HL-60 (cell line): ENCODE measurements at regions not wholly inside any gene's neighbourhood (a gene's known extent, or its start where the extent isn't known, plus 50 kb on each side); places are given as distances from the start of the nearest gene placed in this dataset.

ENCODE experiments used
- DNase-seq, 2 experiments: peaks; one replicate each; pipeline ENCODE4 v3.0.0-alpha.2; 2010 to 2020; ENCODE audit warnings: low read depth in 1 of 2, low spot score in 1 of 2
- H3K27ac ChIP-seq: fragments of 250-450 bp; sonication (Bioruptor Pico); replicated peaks from 2 replicates; pipeline ENCODE4 v1.5.1; 2020; ENCODE audit warnings: mild to moderate bottlenecking, moderate library complexity
- H3K27me3 ChIP-seq: fragments of 250-450 bp; sonication (Bioruptor Pico); 2 replicates; pipeline ENCODE4 v1.5.1; 2021; ENCODE audit warnings: mild to moderate bottlenecking, moderate library complexity; ENCODE audit not compliant: insufficient read depth, poor library complexity, severe bottlenecking
- H3K4me3 ChIP-seq: replicated peaks from 2 replicates; pipeline ENCODE4 v1.5.1; 2011; ENCODE audit warnings: mild to moderate bottlenecking, control low read depth, low read length; ENCODE audit not compliant: insufficient read depth
- CTCF ChIP-seq: IDR thresholded peaks from one replicate; pipeline ENCODE4 v1.5.1; 2011; ENCODE audit warnings: low read length, control low read depth, inconsistent platforms; ENCODE audit not compliant: insufficient read depth
- GABPA ChIP-seq: IDR thresholded peaks from 2 replicates; pipeline ENCODE4 v1.6.1; 2012; ENCODE audit warnings: low read depth
- POLR2AphosphoS5 ChIP-seq: IDR thresholded peaks from 2 replicates; pipeline ENCODE4 v1.6.1; 2012; ENCODE audit warnings: low read depth
- SPI1 ChIP-seq: IDR thresholded peaks from 2 replicates; pipeline ENCODE4 v1.6.1; 2012; ENCODE audit warnings: low read depth, mild to moderate bottlenecking, borderline replicate concordance
- TF ChIP-seq, protein P1 (sequence below): IDR thresholded peaks from 2 replicates; pipeline ENCODE4 v1.6.1; 2012; ENCODE audit warnings: low read depth; ENCODE audit not compliant: insufficient replicate concordance

GRCh38 chr5:33212900-33213299 lies 227.9 kb upstream of the TARS1 start:
- DNase-seq = no peak
- Histone ChIP-seq H3K4me3 (no peak overlapping the region), H3K27me3 (no peaks in the 10 kb centered on the region), H3K27ac (no peak overlapping the region)
- no peak for TF ChIP-seq POLR2AphosphoS5
- no peak for TF ChIP-seq SPI1
- TF ChIP-seq CTCF = no peak
- no peak for TF ChIP-seq GABPA
- TF ChIP-seq, protein P1, sequence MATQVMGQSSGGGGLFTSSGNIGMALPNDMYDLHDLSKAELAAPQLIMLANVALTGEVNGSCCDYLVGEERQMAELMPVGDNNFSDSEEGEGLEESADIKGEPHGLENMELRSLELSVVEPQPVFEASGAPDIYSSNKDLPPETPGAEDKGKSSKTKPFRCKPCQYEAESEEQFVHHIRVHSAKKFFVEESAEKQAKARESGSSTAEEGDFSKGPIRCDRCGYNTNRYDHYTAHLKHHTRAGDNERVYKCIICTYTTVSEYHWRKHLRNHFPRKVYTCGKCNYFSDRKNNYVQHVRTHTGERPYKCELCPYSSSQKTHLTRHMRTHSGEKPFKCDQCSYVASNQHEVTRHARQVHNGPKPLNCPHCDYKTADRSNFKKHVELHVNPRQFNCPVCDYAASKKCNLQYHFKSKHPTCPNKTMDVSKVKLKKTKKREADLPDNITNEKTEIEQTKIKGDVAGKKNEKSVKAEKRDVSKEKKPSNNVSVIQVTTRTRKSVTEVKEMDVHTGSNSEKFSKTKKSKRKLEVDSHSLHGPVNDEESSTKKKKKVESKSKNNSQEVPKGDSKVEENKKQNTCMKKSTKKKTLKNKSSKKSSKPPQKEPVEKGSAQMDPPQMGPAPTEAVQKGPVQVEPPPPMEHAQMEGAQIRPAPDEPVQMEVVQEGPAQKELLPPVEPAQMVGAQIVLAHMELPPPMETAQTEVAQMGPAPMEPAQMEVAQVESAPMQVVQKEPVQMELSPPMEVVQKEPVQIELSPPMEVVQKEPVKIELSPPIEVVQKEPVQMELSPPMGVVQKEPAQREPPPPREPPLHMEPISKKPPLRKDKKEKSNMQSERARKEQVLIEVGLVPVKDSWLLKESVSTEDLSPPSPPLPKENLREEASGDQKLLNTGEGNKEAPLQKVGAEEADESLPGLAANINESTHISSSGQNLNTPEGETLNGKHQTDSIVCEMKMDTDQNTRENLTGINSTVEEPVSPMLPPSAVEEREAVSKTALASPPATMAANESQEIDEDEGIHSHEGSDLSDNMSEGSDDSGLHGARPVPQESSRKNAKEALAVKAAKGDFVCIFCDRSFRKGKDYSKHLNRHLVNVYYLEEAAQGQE = no peak

GRCh38 chr5:33223563-33224284 lies 217.0 kb upstream of the TARS1 start:
- Histone ChIP-seq H3K27me3 (no peaks in the 10 kb centered on the region), H3K4me3 (no peak overlapping the region), H3K27ac (no peak overlapping the region)
- TF ChIP-seq GABPA = no peak
- no peak for TF ChIP-seq CTCF
- no peak for TF ChIP-seq POLR2AphosphoS5
- no peak for TF ChIP-seq SPI1
- TF ChIP-seq, protein P1 = no peak
- no peak for DNase-seq

DNA sequence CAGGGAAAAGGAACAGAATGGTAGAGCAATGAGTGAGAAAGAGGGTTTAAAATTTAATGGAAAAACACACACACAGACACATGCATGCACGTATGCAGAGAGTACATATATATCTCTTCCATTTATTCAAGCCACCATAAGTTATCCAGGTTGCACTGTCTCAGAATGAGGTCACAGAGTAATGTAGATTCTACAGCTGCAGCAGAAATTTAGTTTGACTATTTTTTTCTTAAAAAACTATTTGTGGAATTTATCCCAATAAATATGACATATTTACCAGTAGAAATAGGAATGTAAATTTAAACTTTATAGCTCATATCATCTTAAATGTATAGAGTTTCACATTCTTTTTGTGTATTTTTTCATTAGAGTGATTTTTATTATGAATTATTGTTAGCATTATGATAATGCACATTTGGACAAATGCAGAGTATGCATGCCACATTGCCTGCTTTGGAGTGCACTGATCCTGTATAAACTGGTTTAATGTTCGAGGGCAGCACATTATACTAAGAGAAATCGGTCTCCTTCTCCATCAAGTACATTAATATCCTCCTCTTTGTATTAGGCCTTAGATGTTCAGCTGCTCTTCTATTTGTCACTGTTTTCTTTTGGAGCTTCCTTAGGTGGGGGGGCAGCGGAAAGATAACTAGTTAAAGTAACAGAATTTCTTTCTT lies 216.3 kb upstream of the TARS1 start:
- TF ChIP-seq POLR2AphosphoS5 (no peak), CTCF (no peak), SPI1 (no peak), GABPA (no peak)
- TF ChIP-seq, protein P1 = no peak
- Histone ChIP-seq H3K27ac (no peak overlapping the region), H3K27me3 (no peaks in the 10 kb centered on the region), H3K4me3 (no peak overlapping the region)
- no peak for DNase-seq
